ENCODE measurements at regions not wholly inside any gene's neighbourhood (a gene's known extent, or its start where the extent isn't known, plus 50 kb on each side); places are given as distances from the start of the nearest gene placed in this dataset.
"Not testable (repeated sequence)": the region's sequence is repeated elsewhere in the genome, so short reads cannot be mapped to it uniquely, and the experiment has no call there.

DNA sequence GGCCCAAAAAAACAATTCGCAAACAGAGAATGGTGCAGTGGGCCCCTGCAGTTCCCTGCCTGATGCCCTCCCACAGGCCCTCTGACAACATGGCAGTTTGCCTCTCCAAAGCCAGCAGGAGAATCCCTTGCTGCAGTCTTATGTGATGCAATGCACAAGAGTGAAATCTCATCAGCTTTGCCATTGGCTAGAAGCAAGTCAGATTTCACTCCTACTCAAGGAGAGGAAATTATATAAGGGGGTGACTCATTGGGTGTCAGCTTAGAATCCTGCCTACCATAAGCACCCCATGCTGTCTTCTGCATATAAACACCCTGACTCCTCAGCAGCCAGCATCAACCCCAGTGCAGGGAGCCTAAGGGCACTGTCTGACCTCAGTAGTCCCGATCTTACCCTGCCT is 157.3 kb upstream of the LDB2 start:
- DNase-seq = peak; percentile 36

DNA sequence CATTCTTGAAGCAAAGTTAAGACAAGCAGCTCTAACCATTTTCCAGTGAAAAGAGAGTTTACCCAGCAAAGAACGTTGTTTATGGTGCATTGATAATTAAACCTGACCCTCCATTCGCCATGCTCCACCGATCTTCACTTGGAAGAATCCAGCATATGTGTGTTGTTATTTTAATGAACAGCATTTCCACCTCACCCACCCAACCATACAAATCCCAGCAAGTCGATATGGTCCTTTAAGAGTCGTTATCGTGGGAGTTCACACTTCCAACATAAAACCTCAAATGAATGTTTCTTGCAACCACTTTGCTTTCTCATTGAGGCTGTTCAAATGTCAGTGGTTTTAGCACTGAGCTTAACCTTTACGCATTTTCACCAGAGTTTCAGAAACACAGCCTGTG is 147.4 kb upstream of the LDB2 start:
- DNase-seq = no peak

- peak; percentile 30 for DNase-seq
Measured at GRCh38 chr4:17038510-17039176, 140.2 kb upstream of the LDB2 start.

DNA sequence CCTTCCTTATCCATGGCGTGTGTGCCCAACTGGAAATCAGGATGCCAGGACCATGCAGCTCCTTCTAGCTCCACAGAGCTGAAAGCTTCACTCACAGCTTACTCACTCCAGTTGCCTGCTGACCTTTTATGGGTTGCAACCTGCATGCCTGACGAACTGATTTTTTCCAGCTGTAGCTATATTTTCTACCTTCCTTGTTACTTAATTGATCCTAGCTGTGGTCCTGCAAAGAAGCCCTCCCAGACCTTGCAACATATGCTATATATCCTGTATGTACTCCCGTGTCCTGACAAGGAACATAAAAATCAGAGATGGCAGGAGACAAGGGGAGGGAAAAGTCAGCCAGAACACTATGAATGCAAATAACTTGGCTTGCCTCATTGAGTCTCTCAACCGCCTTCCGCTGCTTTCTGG is 135.3 kb upstream of the LDB2 start:
- DNase-seq = no peak

DNA sequence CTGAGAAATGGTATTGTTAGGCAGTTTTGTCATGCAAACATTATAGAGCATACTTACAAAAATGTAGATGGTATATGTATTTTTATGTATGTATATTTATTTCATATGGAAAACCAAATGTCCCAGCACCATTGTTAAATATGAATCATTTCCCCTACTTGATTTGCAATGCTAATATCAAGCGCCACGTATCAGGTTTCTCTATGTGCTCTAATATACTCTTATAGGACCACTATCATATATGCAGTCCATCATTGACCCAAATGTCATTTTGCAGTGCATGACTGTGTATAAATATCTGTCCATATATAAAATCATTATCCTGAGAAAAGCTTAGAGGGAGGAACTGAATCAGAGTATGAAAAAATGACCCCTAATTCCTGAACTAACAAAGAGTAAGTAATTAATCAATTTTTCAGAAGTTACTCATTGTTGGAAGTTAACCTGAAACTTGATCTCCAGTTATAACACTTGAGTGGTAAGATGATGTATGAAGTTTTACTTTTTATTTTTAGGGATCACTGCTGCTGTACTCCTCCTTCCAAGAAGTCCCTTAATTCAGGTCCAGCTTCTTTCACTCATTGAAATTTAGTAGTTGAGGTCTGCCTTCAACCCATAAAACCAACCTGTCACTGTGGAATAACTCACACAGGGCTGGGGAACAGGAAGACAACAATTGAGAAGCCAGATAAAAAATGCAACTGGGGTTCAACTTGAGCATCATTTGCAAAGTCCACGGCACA is 134.8 kb upstream of the LDB2 start:
- peak; percentile 37 for DNase-seq

GRCh38 chr4:17030543-17030942 is 132.1 kb upstream of the LDB2 start:
- peak; percentile 83 for DNase-seq

GRCh38 chr4:17029964-17030363 is 131.5 kb upstream of the LDB2 start:
- no peak for DNase-seq

DNA sequence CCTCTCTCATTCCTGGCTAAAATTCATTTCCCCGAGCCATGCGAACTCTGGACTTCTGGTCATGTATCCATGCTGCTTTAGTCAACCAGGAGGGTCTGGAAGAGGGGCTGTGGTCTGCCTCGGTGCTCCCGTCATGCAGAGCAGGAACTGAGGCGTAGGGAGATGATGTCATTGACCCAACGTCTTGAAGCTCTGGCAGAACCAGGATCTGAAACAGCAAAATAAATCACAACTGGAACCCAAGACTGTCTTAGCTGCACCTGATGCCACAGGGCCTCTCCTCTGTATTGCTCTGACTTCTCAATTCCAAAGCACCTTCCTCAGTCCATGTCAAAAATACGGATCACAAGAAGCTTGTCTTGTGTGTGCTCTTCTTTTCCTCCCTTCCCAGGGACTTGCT is 131.0 kb upstream of the LDB2 start:
- DNase-seq = no peak

DNA sequence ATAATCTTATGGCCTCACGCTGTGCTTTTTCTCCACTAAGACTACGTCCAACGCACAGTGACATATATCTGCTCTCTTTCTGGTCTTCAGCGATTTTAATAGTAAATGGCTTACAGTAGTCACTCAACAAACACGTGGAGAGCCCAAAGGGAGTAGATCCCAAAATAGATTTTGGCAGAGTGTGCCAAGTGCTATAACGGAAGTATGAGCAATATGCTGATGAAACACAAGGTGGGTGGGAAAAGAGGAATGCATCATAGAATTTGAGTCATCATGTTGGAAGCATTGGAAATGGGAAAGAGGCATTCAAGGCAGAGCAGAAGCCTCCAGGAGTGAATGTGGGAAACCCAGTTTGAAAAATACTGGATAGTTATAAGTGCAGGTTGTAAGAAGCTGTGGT is 129.1 kb upstream of the LDB2 start:
- peak; percentile 89 for DNase-seq

GRCh38 chr4:17024425-17024824 is 126.0 kb upstream of the LDB2 start:
- no peak for DNase-seq

GRCh38 chr4:17020901-17021300 is 122.5 kb upstream of the LDB2 start:
- no peak for DNase-seq

- no peak for DNase-seq
Measured at GRCh38 chr4:17020451-17020850, 122.0 kb upstream of the LDB2 start.

DNA sequence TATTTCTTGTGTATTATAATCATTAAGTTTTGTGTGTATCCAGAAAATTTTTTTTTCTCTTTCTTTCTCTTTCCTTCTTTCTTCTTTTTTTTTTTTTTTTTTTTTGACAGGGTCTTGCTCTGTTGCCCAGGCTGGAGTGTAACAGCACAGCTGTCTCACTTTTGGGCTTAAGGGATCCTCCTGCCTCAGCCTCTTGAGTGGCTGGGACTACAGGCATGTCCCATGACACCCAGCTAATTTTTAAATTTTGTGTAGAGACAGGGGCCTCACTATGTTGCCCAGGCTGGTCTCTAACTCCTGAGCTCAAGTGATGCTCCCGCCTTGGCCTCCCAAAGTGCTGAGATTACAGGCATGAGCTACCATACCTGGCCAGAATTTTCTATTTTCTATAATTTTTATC is 120.2 kb upstream of the LDB2 start:
- not testable (repeated sequence) for DNase-seq

DNA sequence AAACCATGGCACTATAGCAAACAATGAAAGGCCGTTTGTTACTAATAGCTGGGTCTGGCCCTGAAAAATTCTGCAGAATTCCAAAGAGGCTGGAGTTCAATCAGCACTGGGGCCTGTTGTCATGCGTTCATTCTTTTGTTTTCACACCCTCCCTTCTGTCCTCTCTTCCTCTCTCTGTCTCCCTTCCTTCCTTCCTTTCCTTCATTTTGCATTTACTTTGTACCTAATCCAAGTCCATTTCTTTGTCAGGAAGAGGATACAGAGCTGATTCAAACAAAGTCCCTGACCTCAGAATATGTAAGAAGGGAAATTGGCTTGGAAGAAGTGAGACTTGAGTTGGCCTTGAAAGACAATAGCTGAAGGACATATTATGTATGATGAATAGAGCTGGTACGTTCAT is 119.6 kb upstream of the LDB2 start:
- peak; percentile 81 for DNase-seq

DNA sequence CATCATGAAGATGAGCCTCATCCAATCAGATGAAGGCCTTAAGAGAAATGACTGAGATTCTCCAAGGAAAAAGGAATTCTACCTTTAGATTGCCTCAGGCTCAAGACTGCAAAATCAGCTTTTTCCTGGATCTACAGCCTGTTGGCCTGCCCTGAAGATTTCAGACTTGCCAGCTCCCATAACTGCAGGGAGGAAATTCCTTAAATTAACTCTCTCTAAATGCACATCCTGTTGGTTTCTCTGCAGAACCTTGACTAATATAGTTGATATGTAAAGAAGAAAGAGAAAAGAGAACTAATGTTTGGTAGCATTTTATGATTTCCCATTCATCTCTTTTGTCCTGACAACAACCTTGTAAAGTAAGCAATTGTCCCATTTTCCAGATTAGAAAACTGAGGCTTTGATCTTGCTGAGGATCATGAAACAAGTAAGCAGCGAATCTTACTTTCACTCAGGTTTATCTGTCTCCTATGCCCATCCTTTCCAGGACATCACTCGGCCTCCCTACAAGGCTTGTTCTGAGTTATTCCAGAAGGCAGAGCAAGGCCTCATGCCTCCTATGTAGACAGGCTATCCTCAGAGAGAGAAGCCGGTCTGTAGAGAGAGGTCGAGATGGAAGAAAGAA is 115.0 kb upstream of the LDB2 start:
- DNase-seq = peak; percentile 83

GRCh38 chr4:17012451-17012850 is 114.0 kb upstream of the LDB2 start:
- DNase-seq = no peak

DNA sequence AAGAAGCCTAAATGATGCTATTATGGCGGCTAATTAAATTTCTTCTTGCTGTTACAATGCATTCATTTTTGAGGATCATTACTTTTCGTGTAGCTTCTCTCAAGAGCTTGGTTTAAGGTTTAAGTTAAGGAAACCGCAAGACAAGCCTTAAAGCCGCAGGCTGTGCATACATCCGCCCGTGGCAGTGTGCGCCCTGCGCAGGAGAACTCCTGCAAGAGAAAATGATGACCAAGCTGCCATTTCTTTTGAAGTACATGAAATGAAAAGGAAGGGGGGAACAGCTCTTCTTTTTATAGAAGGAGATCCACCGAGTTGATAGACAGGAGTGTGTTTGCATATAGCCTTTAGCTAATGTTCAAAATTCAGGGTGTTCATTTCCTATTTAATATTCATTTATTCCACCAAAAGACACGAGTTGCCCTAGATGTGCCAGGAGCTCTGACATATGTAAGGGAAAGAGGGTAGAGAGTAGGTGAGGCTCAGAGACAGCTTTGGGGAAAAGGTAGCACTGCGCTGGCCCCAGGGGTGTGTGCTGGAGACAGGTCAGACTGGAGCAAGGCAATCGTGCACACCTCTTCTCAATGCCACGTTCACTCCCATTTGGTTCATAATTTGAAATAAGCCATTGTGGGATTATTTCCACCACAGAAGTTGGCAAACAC is 112.1 kb upstream of the LDB2 start:
- no peak for DNase-seq

DNA sequence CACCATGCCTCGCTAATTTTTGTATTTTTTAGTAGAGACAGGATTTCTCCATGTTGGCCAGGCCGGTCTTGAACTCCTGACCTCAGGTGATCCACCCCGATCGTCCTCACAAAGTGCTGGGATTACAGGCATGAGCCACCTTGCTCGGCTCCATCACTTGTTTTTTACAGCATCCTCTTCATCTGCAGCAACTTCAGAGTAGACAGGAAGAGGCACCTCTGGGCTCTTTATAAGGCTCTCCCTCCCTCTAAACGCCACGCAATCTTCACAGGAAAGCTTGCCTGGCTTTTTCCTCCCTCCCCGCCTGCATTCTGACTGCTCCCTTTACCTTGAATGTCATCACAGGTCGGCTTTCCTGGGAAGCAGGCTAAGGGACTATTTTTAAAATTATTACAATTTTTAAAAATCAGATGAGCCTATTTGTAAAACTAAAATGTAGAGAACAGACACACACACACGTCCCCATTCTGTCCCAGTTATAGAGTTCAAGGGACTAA is 111.5 kb upstream of the LDB2 start:
- no peak for DNase-seq

DNA sequence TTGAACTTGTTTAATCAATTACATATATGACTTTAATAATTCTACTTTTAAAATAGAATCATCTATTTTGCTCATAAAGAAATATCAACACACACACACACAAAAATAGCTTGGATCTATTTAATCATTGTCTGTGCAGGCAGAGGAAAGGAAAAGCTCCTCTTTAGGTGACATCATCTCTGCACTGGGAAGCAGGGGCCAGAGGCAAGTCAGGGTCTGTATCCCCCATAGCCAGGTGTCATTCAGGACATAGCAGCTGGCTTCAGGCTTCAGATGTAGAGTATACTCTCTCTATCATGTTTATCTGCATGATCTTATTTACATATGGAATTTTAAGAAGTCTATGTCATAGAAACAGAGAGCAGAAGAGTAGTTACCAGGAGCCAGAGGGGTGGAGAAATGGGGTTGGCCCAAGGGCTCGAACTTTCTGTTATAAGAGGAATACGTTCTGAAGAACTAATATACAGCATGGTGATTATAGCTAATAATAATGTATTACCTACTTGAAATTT is 110.4 kb upstream of the LDB2 start:
- DNase-seq = no peak

DNA sequence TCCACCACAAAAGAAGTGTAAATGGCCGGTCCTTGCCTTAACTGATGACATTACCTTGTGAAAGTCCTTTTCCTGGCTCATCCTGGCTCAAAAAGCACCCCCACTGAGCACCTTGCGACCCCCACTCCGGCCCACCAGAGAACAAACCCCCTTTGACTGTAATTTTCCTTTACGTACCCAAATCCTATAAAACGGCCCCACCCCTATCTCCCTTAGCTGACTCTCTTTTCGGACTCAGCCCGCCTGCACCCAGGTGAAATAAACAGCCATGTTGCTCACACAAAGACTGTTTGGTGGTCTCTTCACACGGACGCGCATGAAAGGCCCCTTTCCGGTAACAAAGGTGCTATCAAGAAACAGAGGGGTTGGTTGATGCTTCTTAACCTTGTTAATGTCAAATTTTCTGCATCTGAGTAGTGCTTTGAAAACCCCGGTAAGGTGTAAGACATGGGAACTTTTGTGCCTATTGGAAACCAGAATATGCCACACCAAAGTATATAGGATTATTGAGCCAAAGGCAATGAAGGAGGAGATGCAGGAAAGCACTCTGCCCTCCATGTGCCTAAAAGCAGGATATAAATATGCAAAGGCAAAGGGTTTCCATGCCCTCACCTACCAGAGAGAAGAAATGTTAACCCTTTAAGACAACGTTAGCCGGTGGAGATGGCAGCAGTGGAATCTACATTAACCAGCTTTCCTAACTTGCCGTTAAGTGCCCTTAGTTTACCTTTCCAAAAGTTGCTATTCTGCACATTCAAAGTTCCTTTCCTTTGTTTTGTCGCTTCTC is 105.4 kb upstream of the LDB2 start:
- DNase-seq = not testable (repeated sequence)

DNA sequence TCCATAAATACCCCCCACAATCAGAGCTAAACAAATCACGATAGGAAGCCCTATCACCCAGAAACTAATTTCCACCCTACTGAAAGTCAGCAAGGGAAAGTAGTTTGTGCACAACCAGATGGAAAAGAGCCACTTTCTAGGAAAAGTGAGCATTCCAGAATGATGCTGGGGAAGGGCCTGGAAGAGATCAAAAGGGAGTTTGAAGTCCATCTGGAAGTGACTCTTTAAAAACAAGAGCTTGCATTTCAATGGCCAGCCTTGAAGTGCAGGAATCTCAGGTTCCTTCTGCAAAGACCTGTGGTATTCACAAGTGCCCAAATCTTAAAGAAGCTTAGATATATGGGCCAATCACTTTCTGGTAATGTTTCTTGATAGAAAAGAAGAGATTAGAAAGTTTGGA is 97.0 kb upstream of the LDB2 start:
- DNase-seq = no peak

Measured in dermis blood vessel endothelial cell (primary cell).